HG03354 (cell line): ENCODE measurements at regions not wholly inside any gene's neighbourhood (a gene's known extent, or its start where the extent isn't known, plus 50 kb on each side); places are given as distances from the start of the nearest gene placed in this dataset.
"Not testable (repeated sequence)": the region's sequence is repeated elsewhere in the genome, so short reads cannot be mapped to it uniquely, and the experiment has no call there.

Experiments
- ATAC-seq: cut with Tn5 transposase; IDR thresholded peaks from one replicate; pipeline ENCODE4 v1.9.1; 2021; ENCODE audit warnings: mild to moderate bottlenecking; ENCODE audit not compliant: unreplicated experiment, poor library complexity, severe bottlenecking

- ATAC-seq: no peak
These were observed 57.6 kb downstream of the JRKL start for GRCh38 chr11:96447208-96448110.

GRCh38 chr11:96448225-96448624 lies 58.4 kb downstream of the JRKL start:
- no peak for ATAC-seq

GRCh38 chr11:96456111-96456510 lies 66.3 kb downstream of the JRKL start:
- ATAC-seq: no peak

- no peak for ATAC-seq
These were observed 69.9 kb downstream of the JRKL start for GRCh38 chr11:96459751-96460150.

- ATAC-seq: no peak
These were observed 72.1 kb downstream of the JRKL start for GRCh38 chr11:96461871-96462270.

- peak; percentile 90 for ATAC-seq
These were observed 75.0 kb downstream of the JRKL start for GRCh38 chr11:96464700-96465307.

GRCh38 chr11:96465512-96465911 lies 75.7 kb downstream of the JRKL start:
- no peak for ATAC-seq

GRCh38 chr11:96466607-96467006 lies 76.8 kb downstream of the JRKL start:
- ATAC-seq: no peak

GRCh38 chr11:96469776-96470175 lies 80.0 kb downstream of the JRKL start:
- no peak for ATAC-seq

- ATAC-seq: no peak
These were observed 80.7 kb downstream of the JRKL start for GRCh38 chr11:96470521-96470920.

- peak; percentile 82 for ATAC-seq
These were observed 82.3 kb downstream of the JRKL start for GRCh38 chr11:96472085-96472484.

GRCh38 chr11:96474263-96474662 lies 84.5 kb downstream of the JRKL start:
- ATAC-seq: no peak

- ATAC-seq: no peak
These were observed 91.4 kb downstream of the JRKL start for GRCh38 chr11:96481204-96481603.

- no peak for ATAC-seq
These were observed 92.0 kb downstream of the JRKL start for GRCh38 chr11:96481771-96482170.

- ATAC-seq: no peak
These were observed 92.4 kb downstream of the JRKL start for GRCh38 chr11:96482193-96482592.

- ATAC-seq: no peak
These were observed 93.7 kb downstream of the JRKL start for GRCh38 chr11:96483374-96483955.

GRCh38 chr11:96484361-96484760 lies 94.5 kb downstream of the JRKL start:
- ATAC-seq: no peak

GRCh38 chr11:96486890-96487611 lies 97.2 kb downstream of the JRKL start:
- ATAC-seq: no peak

GRCh38 chr11:96488911-96489310 lies 99.1 kb downstream of the JRKL start:
- not testable (repeated sequence) for ATAC-seq

GRCh38 chr11:96500440-96500839 lies 110.6 kb downstream of the JRKL start:
- ATAC-seq: no peak
